Epithelial cell of prostate (primary cell): ENCODE measurements at regions not wholly inside any gene's neighbourhood (a gene's known extent, or its start where the extent isn't known, plus 50 kb on each side); places are given as distances from the start of the nearest gene placed in this dataset.
"Not testable (repeated sequence)": the region's sequence is repeated elsewhere in the genome, so short reads cannot be mapped to it uniquely, and the experiment has no call there.

Experiments
- DNase-seq: peaks from one replicate; pipeline ENCODE4 v3.0.0-alpha.2; 2011; ENCODE audit warnings: low read depth, low spot score
- H3K27ac ChIP-seq: fragments of 450-650 bp; 2 replicates; pipeline ENCODE4 v1.5.1; 2017; ENCODE audit warnings: mild to moderate bottlenecking

GRCh38 chr4:138113819-138114400 is 128.2 kb downstream of the SLC7A11 start:
- no peak overlapping the region for H3K27ac ChIP-seq
- no peak for DNase-seq

DNA sequence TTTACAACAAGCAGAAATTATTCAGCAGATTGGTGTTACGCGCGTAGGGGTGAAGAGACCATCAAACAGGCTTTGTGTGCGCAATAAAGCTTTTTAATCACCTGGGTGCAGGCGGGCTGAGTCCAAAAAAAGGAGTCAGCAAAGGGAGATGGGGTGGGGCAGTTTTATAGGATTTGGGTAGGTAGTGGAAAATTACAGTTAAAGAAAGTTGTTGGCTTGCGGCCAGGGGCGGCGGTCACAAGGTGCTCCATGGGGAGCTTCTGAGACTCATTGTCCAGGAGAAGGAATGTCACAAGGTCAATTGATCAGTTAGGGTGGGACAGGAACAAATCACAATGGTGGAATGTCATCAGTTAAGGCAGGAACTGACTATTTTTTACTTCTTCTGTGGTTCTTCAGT is 129.3 kb downstream of the SLC7A11 start:
- not testable (repeated sequence) for DNase-seq
- peak overlapping the region; percentile 79 for H3K27ac ChIP-seq

DNA sequence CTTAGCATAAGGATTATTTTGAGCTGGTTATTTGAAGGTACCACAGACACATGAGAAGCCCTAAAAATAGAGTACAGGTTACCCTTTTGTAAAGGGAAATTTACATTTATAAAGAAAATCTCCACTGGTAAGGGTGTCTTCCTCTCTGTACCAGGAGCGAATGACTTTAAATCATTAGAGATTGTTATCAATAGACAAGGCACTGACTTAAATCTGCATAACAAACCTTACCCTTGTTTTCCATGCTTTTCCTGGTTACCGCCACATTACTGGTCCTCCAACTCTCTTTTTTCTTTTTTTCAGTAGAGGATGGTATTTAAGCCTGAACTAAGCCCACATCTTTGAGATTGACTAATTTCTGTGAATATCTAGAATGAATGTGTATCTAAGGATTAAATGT is 129.8 kb downstream of the SLC7A11 start:
- DNase-seq: no peak
- peak overlapping the region; percentile 79 for H3K27ac ChIP-seq

GRCh38 chr4:138111462-138112000 is 130.6 kb downstream of the SLC7A11 start:
- peak overlapping the region; percentile 79 for H3K27ac ChIP-seq
- no peak for DNase-seq

GRCh38 chr4:138110815-138111214 is 131.3 kb downstream of the SLC7A11 start:
- DNase-seq: no peak
- peak overlapping the region; percentile 79 for H3K27ac ChIP-seq

GRCh38 chr4:138107023-138107422 is 135.1 kb downstream of the SLC7A11 start:
- H3K27ac ChIP-seq: no peak overlapping the region
- DNase-seq: no peak

- no peak overlapping the region for H3K27ac ChIP-seq
Measured at GRCh38 chr4:138105331-138105730, 136.8 kb downstream of the SLC7A11 start.

GRCh38 chr4:138104284-138104680 is 137.9 kb downstream of the SLC7A11 start:
- DNase-seq: no peak
- no peak overlapping the region for H3K27ac ChIP-seq

More at GRCh38 chr4:138105331-138105730, 136.8 kb downstream of the SLC7A11 start:
- no peak for DNase-seq

- no peak for DNase-seq
Measured at GRCh38 chr4:138103597-138104283, 138.4 kb downstream of the SLC7A11 start.

DNA sequence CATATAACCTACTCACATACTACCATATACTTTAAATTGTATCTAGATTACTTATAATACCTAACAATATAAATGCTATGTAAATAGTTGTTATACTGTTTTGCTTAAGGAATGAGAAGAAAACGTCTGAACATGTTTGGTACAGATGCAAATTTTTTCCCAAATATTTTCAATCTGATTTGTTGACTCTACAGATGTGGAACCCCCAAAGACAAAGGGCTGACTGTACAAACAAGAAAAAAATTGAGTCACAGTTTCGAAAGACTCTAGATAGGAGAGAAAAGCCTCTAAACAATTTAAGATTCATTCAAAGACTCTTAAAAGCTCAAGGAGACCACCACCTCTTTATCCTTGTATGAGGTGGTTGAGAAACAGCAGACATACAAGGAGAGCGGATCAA is 142.8 kb downstream of the SLC7A11 start:
- DNase-seq: no peak
- H3K27ac ChIP-seq: peak overlapping the region; percentile 12

More at GRCh38 chr4:138103597-138104283, 138.4 kb downstream of the SLC7A11 start:
- H3K27ac ChIP-seq: no peak overlapping the region

DNA sequence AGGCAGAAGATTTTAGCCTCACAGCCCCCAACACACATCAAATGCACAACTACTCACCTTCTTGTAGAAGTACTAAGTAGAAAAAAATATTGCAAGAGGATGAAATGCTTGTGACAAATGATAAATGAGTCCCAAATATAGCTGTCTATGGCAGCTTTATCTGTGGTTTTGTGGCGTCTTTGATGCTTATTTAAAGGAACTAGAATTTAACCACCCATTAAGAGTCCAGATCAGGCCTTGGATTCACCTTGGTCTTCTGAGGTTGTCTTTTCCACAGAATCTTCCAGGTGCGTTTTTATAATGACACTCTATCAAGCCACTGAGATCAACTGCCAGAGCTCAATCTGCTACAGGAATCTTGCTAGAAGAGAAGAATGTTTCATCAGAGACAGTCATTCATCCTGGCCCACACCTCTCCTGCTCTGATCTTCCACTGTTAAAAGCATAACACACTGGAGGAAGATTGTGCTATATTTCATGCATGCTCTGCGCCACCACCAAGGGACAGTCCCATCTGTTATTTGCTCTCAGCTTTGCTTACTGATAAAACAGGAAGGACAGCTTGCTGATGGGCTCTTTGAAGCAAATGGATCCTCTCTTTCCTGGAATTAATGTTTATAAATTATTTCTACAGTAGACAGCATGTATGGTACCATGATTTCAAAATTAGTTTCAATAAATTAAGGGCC is 144.1 kb downstream of the SLC7A11 start:
- no peak overlapping the region for H3K27ac ChIP-seq
- no peak for DNase-seq

- DNase-seq: no peak
- H3K27ac ChIP-seq: no peak overlapping the region
Measured at GRCh38 chr4:138096384-138097062, 145.6 kb downstream of the SLC7A11 start.

- no peak for DNase-seq
- H3K27ac ChIP-seq: no peak overlapping the region
Measured at GRCh38 chr4:138095378-138095777, 146.8 kb downstream of the SLC7A11 start.

DNA sequence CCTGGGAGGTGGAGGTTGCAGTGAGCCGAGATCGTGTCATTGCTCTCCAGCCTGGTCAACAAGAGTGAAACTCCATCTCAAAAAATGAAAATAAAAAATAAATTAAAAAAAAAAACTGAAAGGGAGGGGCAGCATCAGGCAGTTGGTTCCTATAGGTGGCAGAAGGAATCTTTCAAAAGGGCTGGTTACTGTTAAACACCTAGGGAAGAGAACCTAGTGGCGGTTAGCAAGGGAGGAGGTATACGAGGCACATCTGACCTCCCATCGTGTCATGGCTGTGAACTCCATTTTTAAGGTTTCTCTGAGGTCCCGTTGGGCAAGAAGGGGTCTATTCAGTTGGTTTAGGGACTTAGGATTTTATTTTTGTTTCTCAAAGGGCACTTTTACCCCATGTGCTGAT is 150.1 kb downstream of the SLC7A11 start:
- DNase-seq: no peak
- H3K27ac ChIP-seq: no peak overlapping the region

DNA sequence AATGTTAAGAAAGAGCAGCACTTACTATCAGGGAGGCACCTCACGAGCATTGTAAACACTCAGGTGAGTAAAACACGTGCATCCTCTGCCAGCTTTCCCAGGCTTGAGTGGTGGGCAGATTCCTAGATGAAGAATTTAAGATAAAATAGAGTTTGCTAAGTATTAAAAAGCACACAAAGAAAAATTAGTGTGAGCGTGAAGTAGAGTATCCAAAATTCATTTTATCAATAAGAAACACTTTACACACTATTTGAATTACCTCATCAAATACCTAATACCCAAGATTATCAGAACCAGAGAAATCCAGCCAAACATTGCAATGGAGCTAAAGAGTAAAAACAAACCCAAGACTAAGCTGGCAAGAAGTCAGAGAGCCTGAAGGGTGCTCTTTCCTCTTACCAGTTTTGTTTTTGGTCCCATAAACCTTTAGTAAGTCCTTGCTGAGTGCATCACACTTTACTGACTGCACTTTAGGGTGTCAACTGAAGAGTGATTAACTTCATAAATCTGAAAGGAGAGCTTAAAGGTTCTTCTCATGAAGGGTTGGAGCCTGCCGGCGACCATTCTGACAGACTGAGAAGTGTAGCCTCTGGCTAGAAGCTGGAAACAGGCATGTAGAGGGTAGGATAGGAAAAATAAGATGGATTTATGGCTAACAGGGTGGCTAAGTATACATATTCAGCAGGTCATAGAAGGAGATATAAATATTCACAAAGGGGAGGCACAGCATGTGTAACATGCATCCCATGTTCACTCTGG is 151.1 kb downstream of the SLC7A11 start:
- H3K27ac ChIP-seq: no peak overlapping the region
- no peak for DNase-seq

DNA sequence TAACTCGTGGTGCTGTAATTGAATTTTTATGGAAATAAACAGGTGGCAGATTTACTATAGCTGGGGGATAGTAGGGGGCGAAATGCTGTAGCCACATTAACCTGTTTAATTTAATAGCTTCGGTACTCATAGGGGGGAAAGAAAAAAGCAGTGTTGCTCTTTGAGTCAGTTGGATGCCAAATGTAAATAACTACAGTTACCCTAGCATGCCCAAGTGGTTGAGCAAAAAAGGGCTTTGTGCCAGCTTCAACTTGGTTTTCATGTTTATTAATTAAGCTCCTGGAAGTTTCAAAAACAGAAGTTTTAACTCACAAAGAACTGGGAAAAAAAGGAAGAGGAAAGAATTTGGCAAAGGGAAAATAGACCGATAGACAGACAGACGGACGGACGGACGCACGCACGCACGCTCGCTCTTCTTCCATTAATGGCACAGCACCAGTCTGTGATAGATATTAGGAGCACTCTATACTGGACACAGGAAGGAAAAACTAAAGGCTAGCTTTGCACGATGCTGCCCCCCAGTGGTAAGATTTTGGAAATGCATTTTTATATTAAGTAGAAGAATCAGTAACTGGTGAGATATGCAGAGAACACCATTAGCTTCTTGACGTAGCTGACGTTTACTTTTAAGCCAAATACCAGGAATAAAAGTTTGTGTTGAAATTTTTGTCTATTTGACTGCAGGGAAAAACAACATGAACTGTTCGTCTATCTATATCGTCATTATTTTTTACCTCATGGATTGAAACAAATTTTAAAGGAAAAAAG is 151.8 kb downstream of the SLC7A11 start:
- no peak overlapping the region for H3K27ac ChIP-seq
- no peak for DNase-seq

DNA sequence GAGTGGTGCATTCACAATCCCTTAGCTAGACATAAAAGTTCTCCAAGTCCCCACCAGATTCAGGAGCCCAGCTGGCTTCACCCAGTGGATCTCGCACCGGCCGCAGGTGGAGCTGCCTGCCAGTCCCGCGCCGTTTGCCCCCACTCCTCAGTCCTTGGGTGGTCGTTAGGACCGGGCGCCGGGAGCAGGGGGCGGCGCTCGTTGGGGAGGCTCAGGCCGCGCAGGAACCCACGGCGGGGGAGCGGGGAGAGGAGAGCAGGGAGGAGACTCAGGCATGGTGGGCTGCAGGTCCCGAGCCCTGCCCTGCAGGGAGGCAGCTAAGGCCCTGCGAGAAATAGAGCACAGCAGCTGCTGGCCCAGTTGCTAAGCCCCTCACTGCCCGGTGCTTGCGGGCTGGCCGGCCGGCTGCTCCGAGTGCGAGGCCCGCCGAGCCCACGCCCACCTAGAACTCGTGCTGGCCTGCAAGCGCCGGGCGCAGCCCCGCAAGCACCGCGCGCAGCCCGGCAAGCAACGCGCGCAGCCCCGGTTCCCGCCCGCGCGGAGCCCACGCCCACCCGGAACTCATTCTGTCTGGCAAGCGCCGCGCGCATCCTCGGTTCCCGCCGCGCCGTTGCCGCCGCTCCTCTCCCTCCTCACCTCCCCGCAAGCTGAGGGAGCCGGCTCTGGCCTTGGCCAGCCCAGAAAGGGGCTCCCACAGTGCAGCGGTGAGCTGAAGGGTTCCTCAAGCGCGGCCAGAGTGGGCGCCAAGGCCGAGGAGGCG is 153.5 kb downstream of the SLC7A11 start:
- DNase-seq: no peak

GRCh38 chr4:138087066-138087719 is 155.0 kb downstream of the SLC7A11 start:
- no peak overlapping the region for H3K27ac ChIP-seq
- DNase-seq: no peak

More for the DNA sequence above, 153.5 kb downstream of the SLC7A11 start:
- H3K27ac ChIP-seq: no peak overlapping the region
